GM19239 (cell line): ENCODE measurements at regions not wholly inside any gene's neighbourhood (a gene's known extent, or its start where the extent isn't known, plus 50 kb on each side); places are given as distances from the start of the nearest gene placed in this dataset.
"Not testable (repeated sequence)": the region's sequence is repeated elsewhere in the genome, so short reads cannot be mapped to it uniquely, and the experiment has no call there.

Experiments used
- DNase-seq: peaks from one replicate; pipeline ENCODE4 v3.0.0; 2011; ENCODE audit warnings: low spot score; ENCODE audit not compliant: insufficient read length
- FAIRE-seq: peaks from 2 replicates; lab custom pipeline; 2011; peaks lifted over from hg19 to GRCh38; lab: Jason Lieb, UNC

DNA sequence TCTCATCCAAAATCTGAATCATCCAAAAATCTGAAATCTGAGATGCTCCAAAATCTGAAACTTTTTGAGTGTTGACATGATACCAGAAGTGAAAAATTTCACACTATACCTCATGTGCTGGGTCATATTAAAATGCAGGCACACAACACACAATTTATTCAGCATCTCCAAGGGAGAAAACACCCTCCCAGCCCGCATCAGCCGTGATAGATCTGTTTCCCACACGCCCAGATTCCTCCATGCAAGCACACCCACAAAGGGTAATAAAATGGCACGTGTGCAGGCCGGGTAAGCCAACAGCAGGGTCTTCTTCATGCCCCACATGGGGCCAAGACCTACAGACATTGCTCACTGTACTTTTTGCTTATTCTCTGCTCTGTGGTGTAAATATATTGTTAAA lies 173.1 kb upstream of the FERD3L start:
- DNase-seq = no peak
- no peak for FAIRE-seq

- no peak for DNase-seq
- FAIRE-seq = no peak
These were observed 172.2 kb upstream of the FERD3L start for GRCh38 chr7:19317461-19317860.

- FAIRE-seq (no peak), DNase-seq (no peak)
These were observed 167.2 kb upstream of the FERD3L start for GRCh38 chr7:19312416-19312815.

GRCh38 chr7:19307554-19307953 lies 162.3 kb upstream of the FERD3L start:
- no peak for DNase-seq
- FAIRE-seq = no peak

- DNase-seq (no peak), FAIRE-seq (no peak)
These were observed 160.5 kb upstream of the FERD3L start for GRCh38 chr7:19305698-19306097.

DNA sequence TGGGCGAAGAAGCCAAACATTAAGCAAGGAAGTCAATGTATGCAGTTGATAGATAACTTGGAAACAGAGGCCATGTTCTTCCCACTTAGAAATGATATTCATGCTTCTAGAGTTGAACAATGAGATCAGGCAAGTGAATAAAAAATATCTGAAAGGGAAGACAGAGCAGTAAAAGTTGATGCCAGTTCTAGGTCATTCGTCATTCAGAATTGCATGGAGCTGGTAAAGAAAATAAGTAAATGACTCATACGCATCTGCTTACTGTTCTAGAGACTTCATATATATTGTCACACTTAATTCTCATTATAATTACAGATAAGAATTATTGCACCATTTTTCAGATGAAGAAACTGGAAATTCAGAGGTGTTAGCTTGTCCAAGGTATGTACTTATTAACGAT lies 158.9 kb upstream of the FERD3L start:
- no peak for DNase-seq
- no peak for FAIRE-seq

DNA sequence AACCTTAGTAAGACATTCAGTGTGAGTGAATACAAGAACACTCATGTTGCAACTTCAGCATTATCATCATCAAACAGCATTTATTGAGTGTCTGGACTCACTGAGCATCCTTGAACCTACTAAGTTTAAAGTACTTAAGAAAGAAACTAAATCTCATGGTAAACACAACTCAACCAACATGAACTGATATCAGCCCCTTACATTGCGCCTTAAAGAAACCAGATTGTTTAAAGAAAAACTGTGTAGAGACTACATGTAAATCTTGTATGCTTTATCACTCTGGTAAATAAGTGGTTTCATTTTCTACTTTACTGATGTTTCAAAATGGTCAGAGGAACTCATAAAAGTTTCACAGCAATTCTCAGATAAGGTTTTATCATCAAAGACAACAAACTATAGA lies 157.5 kb upstream of the FERD3L start:
- FAIRE-seq (no peak), DNase-seq (no peak)

- FAIRE-seq = no peak
- DNase-seq = no peak
These were observed 151.4 kb upstream of the FERD3L start for GRCh38 chr7:19296617-19297016.

- FAIRE-seq (no peak), DNase-seq (no peak)
These were observed 150.2 kb upstream of the FERD3L start for GRCh38 chr7:19295376-19295775.

- FAIRE-seq (no peak), DNase-seq (no peak)
These were observed 149.4 kb upstream of the FERD3L start for GRCh38 chr7:19294619-19295018.

- DNase-seq = no peak
- no peak for FAIRE-seq
These were observed 148.2 kb upstream of the FERD3L start for GRCh38 chr7:19293431-19293830.

DNA sequence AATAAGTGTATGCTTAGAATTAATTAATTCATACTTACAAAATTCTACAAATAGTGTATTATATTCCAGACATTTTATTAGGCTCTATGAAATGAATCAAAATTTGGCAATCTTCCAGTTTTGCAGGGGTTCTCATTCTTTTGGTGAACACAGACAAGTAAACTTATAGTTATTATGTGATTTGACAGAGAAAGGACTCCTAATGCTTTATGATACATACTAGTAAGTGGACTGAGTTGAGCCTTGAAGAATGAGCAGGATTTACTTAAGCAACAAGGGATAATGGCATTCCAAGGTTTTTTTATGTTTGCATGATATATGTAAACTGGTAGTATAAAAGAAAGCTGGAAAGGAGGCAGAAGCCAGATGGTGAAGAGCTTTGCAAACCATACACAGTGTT lies 145.7 kb upstream of the FERD3L start:
- no peak for FAIRE-seq
- DNase-seq = no peak

GRCh38 chr7:19290066-19290465 lies 144.8 kb upstream of the FERD3L start:
- DNase-seq = no peak
- no peak for FAIRE-seq

DNA sequence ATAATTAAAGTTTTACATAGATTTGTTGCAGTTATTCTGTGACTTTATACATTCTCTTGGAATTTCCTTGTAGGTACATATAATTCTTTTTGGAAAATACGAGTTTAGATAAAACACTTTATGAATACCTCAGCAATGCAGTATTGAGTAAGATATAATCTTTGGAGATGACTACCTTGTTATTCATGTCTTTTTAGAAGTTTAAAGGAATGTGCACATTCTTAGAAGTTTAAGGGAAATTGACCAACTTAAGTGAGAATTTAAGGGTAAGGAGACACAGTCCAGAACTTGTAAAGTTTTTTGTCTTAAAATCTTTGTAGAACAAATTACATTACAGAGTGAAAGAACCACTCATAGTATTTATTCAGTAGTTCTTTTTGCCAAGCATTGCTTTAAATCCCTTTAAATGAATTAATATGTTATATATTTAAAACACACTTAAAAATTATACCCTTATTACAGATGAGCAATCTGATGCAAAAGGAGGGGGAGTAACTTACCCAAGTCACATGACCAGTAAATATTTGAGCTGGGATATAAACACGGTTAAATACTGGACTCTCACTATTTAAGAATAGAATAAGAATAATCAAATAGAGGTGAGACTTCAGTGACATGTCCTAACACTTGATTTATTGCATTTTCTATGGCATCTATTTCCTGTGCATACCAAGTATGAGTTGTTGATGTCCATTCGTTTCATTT lies 139.5 kb upstream of the FERD3L start:
- DNase-seq = no peak
- no peak for FAIRE-seq

DNA sequence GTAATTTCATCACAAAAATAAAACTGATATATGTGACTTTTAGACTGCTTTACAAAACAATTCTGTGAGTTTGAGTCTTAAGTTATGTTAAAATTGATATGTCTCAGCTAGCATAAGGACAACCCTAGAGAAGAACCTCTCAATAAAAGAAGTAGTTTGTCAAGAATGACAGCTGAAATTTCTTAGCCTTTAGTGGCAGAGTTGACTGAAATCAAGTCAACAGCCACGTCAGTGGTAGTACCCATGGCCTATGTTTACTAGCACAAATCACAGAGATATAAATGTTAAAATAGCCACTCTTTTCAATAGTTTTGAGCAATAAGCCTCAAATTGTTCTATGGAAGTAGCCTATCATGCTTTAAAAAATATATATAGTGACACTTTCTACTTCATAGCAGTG lies 138.9 kb upstream of the FERD3L start:
- DNase-seq = no peak
- no peak for FAIRE-seq

- no peak for FAIRE-seq
- DNase-seq = no peak
These were observed 129.8 kb upstream of the FERD3L start for GRCh38 chr7:19275000-19275399.

GRCh38 chr7:19272329-19272728 lies 127.1 kb upstream of the FERD3L start:
- not testable (repeated sequence) for DNase-seq, FAIRE-seq

GRCh38 chr7:19269301-19269700 lies 124.1 kb upstream of the FERD3L start:
- DNase-seq = no peak
- FAIRE-seq = no peak

GRCh38 chr7:19268737-19269136 lies 123.5 kb upstream of the FERD3L start:
- DNase-seq = no peak
- no peak for FAIRE-seq

- FAIRE-seq = no peak
These were observed 117.6 kb upstream of the FERD3L start for GRCh38 chr7:19262826-19263225.

GRCh38 chr7:19249281-19249680 lies 104.1 kb upstream of the FERD3L start:
- DNase-seq (no peak), FAIRE-seq (no peak)

More at GRCh38 chr7:19262826-19263225, 117.6 kb upstream of the FERD3L start:
- DNase-seq = no peak

DNA sequence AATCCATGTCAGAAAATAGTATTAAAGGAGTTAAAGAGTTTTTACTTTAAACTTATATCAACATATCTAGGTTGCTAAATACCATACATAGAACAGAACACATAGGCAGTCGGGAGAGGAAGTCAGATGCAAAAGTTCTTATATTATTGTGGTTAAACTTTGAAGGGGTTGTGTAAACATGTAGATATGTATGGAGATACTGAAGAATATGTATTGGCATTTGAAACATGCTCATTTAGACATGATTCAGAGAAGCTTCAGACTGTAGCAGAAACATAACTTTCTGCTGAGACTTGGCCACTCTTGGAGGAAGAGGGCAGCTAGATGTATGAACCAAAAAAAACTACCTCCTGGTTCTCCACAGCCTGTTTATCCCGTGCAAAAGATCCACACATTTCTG lies 103.5 kb upstream of the FERD3L start:
- no peak for DNase-seq

GRCh38 chr7:19248115-19248514 lies 102.9 kb upstream of the FERD3L start:
- DNase-seq (no peak), FAIRE-seq (no peak)

More for the DNA sequence above, 103.5 kb upstream of the FERD3L start:
- FAIRE-seq = no peak
